ENCODE measurements at regions not wholly inside any gene's neighbourhood (a gene's known extent, or its start where the extent isn't known, plus 50 kb on each side); places are given as distances from the start of the nearest gene placed in this dataset.

GRCh38 chr6:55632953-55633352 is 54.0 kb upstream of the HMGCLL1 start:
- DNase-seq (ENCODE audit: extremely low spot score, unreplicated experiment): no peak
- TF ChIP-seq, protein P1, sequence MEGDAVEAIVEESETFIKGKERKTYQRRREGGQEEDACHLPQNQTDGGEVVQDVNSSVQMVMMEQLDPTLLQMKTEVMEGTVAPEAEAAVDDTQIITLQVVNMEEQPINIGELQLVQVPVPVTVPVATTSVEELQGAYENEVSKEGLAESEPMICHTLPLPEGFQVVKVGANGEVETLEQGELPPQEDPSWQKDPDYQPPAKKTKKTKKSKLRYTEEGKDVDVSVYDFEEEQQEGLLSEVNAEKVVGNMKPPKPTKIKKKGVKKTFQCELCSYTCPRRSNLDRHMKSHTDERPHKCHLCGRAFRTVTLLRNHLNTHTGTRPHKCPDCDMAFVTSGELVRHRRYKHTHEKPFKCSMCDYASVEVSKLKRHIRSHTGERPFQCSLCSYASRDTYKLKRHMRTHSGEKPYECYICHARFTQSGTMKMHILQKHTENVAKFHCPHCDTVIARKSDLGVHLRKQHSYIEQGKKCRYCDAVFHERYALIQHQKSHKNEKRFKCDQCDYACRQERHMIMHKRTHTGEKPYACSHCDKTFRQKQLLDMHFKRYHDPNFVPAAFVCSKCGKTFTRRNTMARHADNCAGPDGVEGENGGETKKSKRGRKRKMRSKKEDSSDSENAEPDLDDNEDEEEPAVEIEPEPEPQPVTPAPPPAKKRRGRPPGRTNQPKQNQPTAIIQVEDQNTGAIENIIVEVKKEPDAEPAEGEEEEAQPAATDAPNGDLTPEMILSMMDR (conservative IDR thresholded peaks at IDR 0.05): no peak
- H3K9me3 Mint-ChIP-seq: peaks cover 9% of the 10 kb centered on the region

More at GRCh38 chr6:55632953-55633352, 54.0 kb upstream of the HMGCLL1 start:
- H3K36me3 Mint-ChIP-seq: no peaks in the 10 kb centered on the region
- no peaks in the 10 kb centered on the region for H3K27me3 Mint-ChIP-seq
- no peak overlapping the region for H3K4me3 Mint-ChIP-seq
- H3K4me1 Mint-ChIP-seq (ENCODE audit: unreplicated experiment): peaks cover 27% of the 10 kb centered on the region
- no peak overlapping the region for H3K27ac Mint-ChIP-seq

Measured in type B pancreatic cell (in vitro differentiated cells).